Natural killer cell (primary cell): ENCODE measurements at regions not wholly inside any gene's neighbourhood (a gene's known extent, or its start where the extent isn't known, plus 50 kb on each side); places are given as distances from the start of the nearest gene placed in this dataset.

Experiments
- ATAC-seq, 3 donors: fragments of 150-1000 bp in 2 of 3; fragments of 200-7000 bp in 1 of 3; cut with Tn5 transposase; 1 replicate in 1 of 3; 2 replicates in 2 of 3; pipeline ENCODE4 v1.10.0; 2021; ENCODE audit warnings: mild to moderate bottlenecking in 2 of 3, moderate library complexity in 2 of 3
- DNase-seq, 2 donors: peaks; one replicate each; pipeline versions ENCODE4 v3.0.0 to v3.0.0-alpha.2; 2013 to 2021; ENCODE audit warnings: mixed read lengths in 1 of 2
- H3K27ac ChIP-seq: one replicate; pipeline ENCODE4 v1.5.1; 2013; ENCODE audit warnings: mild to moderate bottlenecking, low read length
- H3K27me3 ChIP-seq: one replicate; pipeline ENCODE4 v1.6.1; 2013; ENCODE audit warnings: low read length; ENCODE audit not compliant: control insufficient read depth, insufficient read depth
- H3K36me3 ChIP-seq: one replicate; pipeline ENCODE4 v1.6.1; 2013; ENCODE audit warnings: low read length; ENCODE audit not compliant: control insufficient read depth, insufficient read depth
- H3K4me1 ChIP-seq: one replicate; pipeline ENCODE4 v1.6.1; 2013; ENCODE audit warnings: low read length; ENCODE audit not compliant: control insufficient read depth, insufficient read depth
- H3K4me3 ChIP-seq: one replicate; pipeline ENCODE4 v1.5.1; 2013; ENCODE audit warnings: low read length
- H3K9me3 ChIP-seq: one replicate; pipeline ENCODE4 v1.6.1; 2013; ENCODE audit warnings: low read length; ENCODE audit not compliant: control insufficient read depth, insufficient read depth
- H3K27ac Mint-ChIP-seq, 2 donors: one replicate each; pipeline ENCODE4 v1.8.0; 2022; ENCODE audit warnings: mild to moderate bottlenecking in 2 of 2, mixed read lengths in 2 of 2, moderate library complexity in 1 of 2
- H3K27me3 Mint-ChIP-seq, 2 donors: one replicate each; pipeline ENCODE4 v1.8.0; 2022; ENCODE audit warnings: low read depth in 2 of 2, mixed read lengths in 2 of 2
- H3K36me3 Mint-ChIP-seq: one replicate; pipeline ENCODE4 v1.8.0; 2022; ENCODE audit warnings: mixed read lengths
- H3K4me1 Mint-ChIP-seq, 2 donors: one replicate each; pipeline ENCODE4 v1.8.0; 2022; ENCODE audit warnings: mixed read lengths in 2 of 2
- H3K4me3 Mint-ChIP-seq: one replicate; pipeline ENCODE4 v1.8.0; 2022; ENCODE audit warnings: mild to moderate bottlenecking, moderate library complexity, mixed read lengths
- H3K9me3 Mint-ChIP-seq, 2 donors: one replicate each; pipeline ENCODE4 v1.8.0; 2022; ENCODE audit warnings: mixed read lengths in 2 of 2
- WGBS: methylation state at CpG from one replicate; pipeline ENCODE4 v1.1.7; 2013; ENCODE audit warnings: missing lambda C conversion rate; ENCODE audit not compliant: insufficient coverage; 5-methylcytosine and 5-hydroxymethylcytosine counted together
- intact Hi-C: fragments of 100-400 bp; cut with micrococcal nuclease; formaldehyde crosslinking; loops from one replicate; pipeline ENCODE4 v1.14.2; 2022
- TF ChIP-seq, protein P1 (sequence below): fragments of 200-600 bp; IDR thresholded peaks from one replicate; pipeline ENCODE4 v1.8.0; 2022; ENCODE audit warnings: antibody characterized with exemption

DNA sequence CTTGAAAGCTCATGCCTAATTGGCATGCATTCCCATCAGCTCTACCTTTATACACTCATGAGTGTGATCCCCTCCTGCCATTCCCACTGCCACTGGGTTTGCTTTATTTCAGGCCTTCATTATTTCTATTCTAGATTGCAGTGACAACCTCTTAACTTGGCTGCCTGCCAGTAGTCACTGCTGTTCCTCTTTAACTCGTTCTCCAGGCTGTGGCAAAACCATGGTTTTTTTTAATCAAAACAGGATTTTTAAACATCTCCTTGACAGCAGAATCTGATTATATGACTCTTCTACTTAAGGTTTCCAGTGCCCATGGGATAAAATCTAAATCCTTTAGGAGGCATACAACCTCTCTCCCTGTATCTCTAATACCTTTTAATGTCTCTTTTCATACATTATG is 223.7 kb upstream of the PCDH15 start:
- Histone ChIP-seq H3K9me3 (no peaks in the 10 kb centered on the region), H3K4me1 (no peaks in the 10 kb centered on the region), H3K36me3 (no peaks in the 10 kb centered on the region), H3K27me3 (no peaks in the 10 kb centered on the region), H3K4me3 (no peak overlapping the region), H3K27ac (no peak overlapping the region)
- 0% methylated on average over 1 of the region's 1 CpG for WGBS
- Mint-ChIP-seq H3K9me3 (peaks cover 12 to 16% of the 10 kb centered on the region in 2 donors), H3K27ac (no peak overlapping the region), H3K4me3 (no peak overlapping the region), H3K4me1 (no peaks in the 10 kb centered on the region), H3K36me3 (no peaks in the 10 kb centered on the region), H3K27me3 (no peaks in the 10 kb centered on the region)
- no peak for DNase-seq
- no peak for ATAC-seq
- TF ChIP-seq, protein P1, sequence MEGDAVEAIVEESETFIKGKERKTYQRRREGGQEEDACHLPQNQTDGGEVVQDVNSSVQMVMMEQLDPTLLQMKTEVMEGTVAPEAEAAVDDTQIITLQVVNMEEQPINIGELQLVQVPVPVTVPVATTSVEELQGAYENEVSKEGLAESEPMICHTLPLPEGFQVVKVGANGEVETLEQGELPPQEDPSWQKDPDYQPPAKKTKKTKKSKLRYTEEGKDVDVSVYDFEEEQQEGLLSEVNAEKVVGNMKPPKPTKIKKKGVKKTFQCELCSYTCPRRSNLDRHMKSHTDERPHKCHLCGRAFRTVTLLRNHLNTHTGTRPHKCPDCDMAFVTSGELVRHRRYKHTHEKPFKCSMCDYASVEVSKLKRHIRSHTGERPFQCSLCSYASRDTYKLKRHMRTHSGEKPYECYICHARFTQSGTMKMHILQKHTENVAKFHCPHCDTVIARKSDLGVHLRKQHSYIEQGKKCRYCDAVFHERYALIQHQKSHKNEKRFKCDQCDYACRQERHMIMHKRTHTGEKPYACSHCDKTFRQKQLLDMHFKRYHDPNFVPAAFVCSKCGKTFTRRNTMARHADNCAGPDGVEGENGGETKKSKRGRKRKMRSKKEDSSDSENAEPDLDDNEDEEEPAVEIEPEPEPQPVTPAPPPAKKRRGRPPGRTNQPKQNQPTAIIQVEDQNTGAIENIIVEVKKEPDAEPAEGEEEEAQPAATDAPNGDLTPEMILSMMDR = no peak
- intact Hi-C loops = no loop called here

DNA sequence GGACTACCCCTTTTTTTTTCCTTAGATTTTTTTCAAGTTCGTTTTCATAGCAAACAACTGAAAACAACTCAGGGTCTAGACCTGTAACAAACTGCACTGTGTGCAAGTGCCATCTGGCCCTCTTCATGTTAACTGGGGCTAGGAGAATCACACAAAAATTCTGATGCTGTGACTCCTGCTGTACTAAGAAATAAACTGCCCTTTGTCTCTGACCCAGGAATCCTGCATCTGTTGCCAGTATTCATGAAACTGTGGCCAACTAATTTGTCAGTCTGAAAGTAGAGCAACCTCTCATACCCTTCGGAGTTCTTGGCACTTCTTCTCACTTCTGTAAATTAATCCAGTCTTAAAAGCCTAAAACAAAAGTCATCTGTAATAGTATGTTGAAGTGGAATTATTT is 218.4 kb upstream of the PCDH15 start:
- ATAC-seq (no peak), DNase-seq (no peak)
- Mint-ChIP-seq H3K27me3 (no peaks in the 10 kb centered on the region), H3K27ac (no peak overlapping the region), H3K36me3 (no peaks in the 10 kb centered on the region), H3K4me3 (no peak overlapping the region), H3K9me3 (peaks cover 9 to 14% of the 10 kb centered on the region in 2 donors), H3K4me1 (no peaks in the 10 kb centered on the region)
- TF ChIP-seq, protein P1 = no peak
- Histone ChIP-seq H3K4me1 (no peaks in the 10 kb centered on the region), H3K27me3 (no peaks in the 10 kb centered on the region), H3K27ac (no peak overlapping the region), H3K36me3 (no peaks in the 10 kb centered on the region), H3K4me3 (no peak overlapping the region), H3K9me3 (no peaks in the 10 kb centered on the region)
- 80% methylated on average over 1 of the region's 2 CpGs for WGBS
- intact Hi-C loops = no loop called here

DNA sequence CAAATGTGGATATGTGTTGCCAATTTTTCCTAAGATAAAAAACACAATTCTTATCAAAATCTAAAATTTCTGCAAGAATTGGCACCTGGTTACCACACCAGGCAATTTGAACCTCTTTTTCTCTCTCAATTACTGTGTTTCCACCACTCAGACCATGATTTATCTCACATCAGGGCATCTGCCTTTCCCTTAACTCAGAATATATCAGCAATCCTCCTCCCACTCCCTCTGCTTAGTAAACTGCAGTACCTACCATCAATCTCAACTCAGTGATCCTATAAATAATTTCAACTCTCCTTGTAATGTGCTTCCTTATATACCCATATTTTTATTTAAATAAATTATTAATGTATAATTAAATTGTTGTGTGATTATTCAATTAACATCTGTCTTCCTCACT is 212.3 kb upstream of the PCDH15 start:
- Histone ChIP-seq H3K9me3 (no peaks in the 10 kb centered on the region), H3K27ac (no peak overlapping the region), H3K36me3 (no peaks in the 10 kb centered on the region), H3K27me3 (no peaks in the 10 kb centered on the region), H3K4me1 (no peaks in the 10 kb centered on the region), H3K4me3 (no peak overlapping the region)
- H3K27ac Mint-ChIP-seq = no peak overlapping the region
- no peak overlapping the region for H3K4me3 Mint-ChIP-seq
- H3K27me3 Mint-ChIP-seq = no peaks in the 10 kb centered on the region
- intact Hi-C loops = no loop called here
- DNase-seq (no peak), ATAC-seq (no peak)
- H3K4me1 Mint-ChIP-seq = no peaks in the 10 kb centered on the region
- peaks cover 8 to 17% of the 10 kb centered on the region in 2 donors for H3K9me3 Mint-ChIP-seq
- TF ChIP-seq, protein P1 = no peak
- H3K36me3 Mint-ChIP-seq = no peaks in the 10 kb centered on the region

DNA sequence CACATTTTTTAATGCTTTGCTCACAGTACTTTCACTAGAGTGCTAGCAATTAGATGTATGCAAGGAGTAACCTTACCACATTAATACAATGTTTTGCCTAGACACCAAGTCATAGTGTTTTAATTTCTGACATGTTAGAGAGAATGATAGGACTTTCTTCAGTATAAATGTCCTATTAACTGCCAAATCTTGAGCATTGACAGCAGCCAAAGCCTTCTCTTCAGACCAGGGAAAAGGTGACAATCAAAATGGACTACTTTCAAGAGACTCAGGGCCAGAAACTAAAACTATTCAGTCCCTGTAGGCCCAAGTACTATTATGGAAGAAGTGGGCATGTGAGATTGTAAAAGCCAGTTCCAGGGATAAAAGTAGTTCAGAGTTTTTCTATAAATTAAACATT is 201.4 kb upstream of the PCDH15 start:
- no peak overlapping the region for H3K4me3 ChIP-seq
- ATAC-seq = no peak
- intact Hi-C loops = no loop called here
- no peak overlapping the region for H3K27ac ChIP-seq
- no peaks in the 10 kb centered on the region for H3K27me3 ChIP-seq
- Mint-ChIP-seq H3K4me3 (no peak overlapping the region), H3K9me3 (peaks cover 15 to 26% of the 10 kb centered on the region in 2 donors), H3K4me1 (no peaks in the 10 kb centered on the region), H3K27ac (no peak overlapping the region), H3K36me3 (peaks cover 4% of the 10 kb centered on the region), H3K27me3 (no peaks in the 10 kb centered on the region)
- H3K4me1 ChIP-seq = no peaks in the 10 kb centered on the region
- no peaks in the 10 kb centered on the region for H3K36me3 ChIP-seq
- H3K9me3 ChIP-seq = peaks cover 11% of the 10 kb centered on the region
- DNase-seq = no peak
- TF ChIP-seq, protein P1 = no peak
